ENCODE measurements at regions not wholly inside any gene's neighbourhood (a gene's known extent, or its start where the extent isn't known, plus 50 kb on each side); places are given as distances from the start of the nearest gene placed in this dataset.

GRCh38 chr3:19093084-19093483 is 55.2 kb upstream of the KCNH8 start:
- FAIRE-seq: no peak
- DNase-seq (ENCODE audit: insufficient read length): no peak
- TF ChIP-seq TAF1 (IDR thresholded peaks at IDR 0.05; ENCODE audit: borderline replicate concordance, low read depth, low read length) (no peak), POLR2A (IDR thresholded peaks at IDR 0.05; ENCODE audit: low read depth, low read length) (no peak), POLR2AphosphoS5 (IDR thresholded peaks at IDR 0.05; ENCODE audit: low read depth, low read length) (no peak)

GRCh38 chr3:19077388-19077787 is 70.9 kb upstream of the KCNH8 start:
- FAIRE-seq (no peak), DNase-seq (ENCODE audit: insufficient read length) (no peak)
- no peak for TF ChIP-seq TAF1 (IDR thresholded peaks at IDR 0.05; ENCODE audit: borderline replicate concordance, low read depth, low read length)
- TF ChIP-seq POLR2AphosphoS5 (IDR thresholded peaks at IDR 0.05; ENCODE audit: low read depth, low read length): no peak
- no peak for TF ChIP-seq POLR2A (IDR thresholded peaks at IDR 0.05; ENCODE audit: low read depth, low read length)

GRCh38 chr3:19075037-19075436 is 73.3 kb upstream of the KCNH8 start:
- DNase-seq (ENCODE audit: insufficient read length) (no peak), FAIRE-seq (no peak)
- no peak for TF ChIP-seq TAF1 (IDR thresholded peaks at IDR 0.05; ENCODE audit: borderline replicate concordance, low read depth, low read length)
- TF ChIP-seq POLR2A (IDR thresholded peaks at IDR 0.05; ENCODE audit: low read depth, low read length): no peak
- no peak for TF ChIP-seq POLR2AphosphoS5 (IDR thresholded peaks at IDR 0.05; ENCODE audit: low read depth, low read length)

GRCh38 chr3:19074257-19074900 is 73.9 kb upstream of the KCNH8 start:
- TF ChIP-seq POLR2AphosphoS5 (IDR thresholded peaks at IDR 0.05; ENCODE audit: low read depth, low read length) (no peak), POLR2A (IDR thresholded peaks at IDR 0.05; ENCODE audit: low read depth, low read length) (no peak), TAF1 (IDR thresholded peaks at IDR 0.05; ENCODE audit: borderline replicate concordance, low read depth, low read length) (no peak)
- no peak for FAIRE-seq
- no peak for DNase-seq (ENCODE audit: insufficient read length)

- FAIRE-seq (no peak), DNase-seq (ENCODE audit: insufficient read length) (no peak)
- TF ChIP-seq TAF1 (IDR thresholded peaks at IDR 0.05; ENCODE audit: borderline replicate concordance, low read depth, low read length) (no peak), POLR2A (IDR thresholded peaks at IDR 0.05; ENCODE audit: low read depth, low read length) (no peak), POLR2AphosphoS5 (IDR thresholded peaks at IDR 0.05; ENCODE audit: low read depth, low read length) (no peak)
Observed at GRCh38 chr3:19073341-19074105, 74.8 kb upstream of the KCNH8 start.

GRCh38 chr3:19070325-19070724 is 78.0 kb upstream of the KCNH8 start:
- DNase-seq (ENCODE audit: insufficient read length) (no peak), FAIRE-seq (no peak)
- TF ChIP-seq POLR2A (IDR thresholded peaks at IDR 0.05; ENCODE audit: low read depth, low read length): no peak
- TF ChIP-seq TAF1 (IDR thresholded peaks at IDR 0.05; ENCODE audit: borderline replicate concordance, low read depth, low read length): no peak
- no peak for TF ChIP-seq POLR2AphosphoS5 (IDR thresholded peaks at IDR 0.05; ENCODE audit: low read depth, low read length)

- FAIRE-seq (no peak), DNase-seq (ENCODE audit: insufficient read length) (no peak)
- TF ChIP-seq POLR2AphosphoS5 (IDR thresholded peaks at IDR 0.05; ENCODE audit: low read depth, low read length) (no peak), TAF1 (IDR thresholded peaks at IDR 0.05; ENCODE audit: borderline replicate concordance, low read depth, low read length) (no peak), POLR2A (IDR thresholded peaks at IDR 0.05; ENCODE audit: low read depth, low read length) (no peak)
Observed at GRCh38 chr3:19065027-19065426, 83.3 kb upstream of the KCNH8 start.

- TF ChIP-seq POLR2A (IDR thresholded peaks at IDR 0.05; ENCODE audit: low read depth, low read length) (no peak), POLR2AphosphoS5 (IDR thresholded peaks at IDR 0.05; ENCODE audit: low read depth, low read length) (no peak), TAF1 (IDR thresholded peaks at IDR 0.05; ENCODE audit: borderline replicate concordance, low read depth, low read length) (no peak)
- no peak for FAIRE-seq
- DNase-seq (ENCODE audit: insufficient read length): no peak
Observed at GRCh38 chr3:19063936-19064335, 84.4 kb upstream of the KCNH8 start.

- no peak for TF ChIP-seq TAF1 (IDR thresholded peaks at IDR 0.05; ENCODE audit: borderline replicate concordance, low read depth, low read length)
- no peak for TF ChIP-seq POLR2A (IDR thresholded peaks at IDR 0.05; ENCODE audit: low read depth, low read length)
- no peak for TF ChIP-seq POLR2AphosphoS5 (IDR thresholded peaks at IDR 0.05; ENCODE audit: low read depth, low read length)
- FAIRE-seq: no peak
- no peak for DNase-seq (ENCODE audit: insufficient read length)
Observed at GRCh38 chr3:19060404-19060803, 87.9 kb upstream of the KCNH8 start.

GRCh38 chr3:19052874-19053273 is 95.4 kb upstream of the KCNH8 start:
- TF ChIP-seq POLR2AphosphoS5 (IDR thresholded peaks at IDR 0.05; ENCODE audit: low read depth, low read length): no peak
- TF ChIP-seq TAF1 (IDR thresholded peaks at IDR 0.05; ENCODE audit: borderline replicate concordance, low read depth, low read length): no peak
- TF ChIP-seq POLR2A (IDR thresholded peaks at IDR 0.05; ENCODE audit: low read depth, low read length): no peak
- no peak for FAIRE-seq
- no peak for DNase-seq (ENCODE audit: insufficient read length)

- TF ChIP-seq TAF1 (IDR thresholded peaks at IDR 0.05; ENCODE audit: borderline replicate concordance, low read depth, low read length): no peak
- TF ChIP-seq POLR2AphosphoS5 (IDR thresholded peaks at IDR 0.05; ENCODE audit: low read depth, low read length): no peak
- TF ChIP-seq POLR2A (IDR thresholded peaks at IDR 0.05; ENCODE audit: low read depth, low read length): no peak
- FAIRE-seq: no peak
- no peak for DNase-seq (ENCODE audit: insufficient read length)
Observed at GRCh38 chr3:19046440-19046839, 101.9 kb upstream of the KCNH8 start.

- FAIRE-seq (no peak), DNase-seq (ENCODE audit: insufficient read length) (no peak)
- TF ChIP-seq POLR2A (IDR thresholded peaks at IDR 0.05; ENCODE audit: low read depth, low read length) (no peak), TAF1 (IDR thresholded peaks at IDR 0.05; ENCODE audit: borderline replicate concordance, low read depth, low read length) (no peak), POLR2AphosphoS5 (IDR thresholded peaks at IDR 0.05; ENCODE audit: low read depth, low read length) (no peak)
Observed at GRCh38 chr3:19030522-19030839, 117.8 kb upstream of the KCNH8 start.

Data from GM12892 (cell line).